Fibroblast of villous mesenchyme (primary cell): ENCODE measurements at regions not wholly inside any gene's neighbourhood (a gene's known extent, or its start where the extent isn't known, plus 50 kb on each side); places are given as distances from the start of the nearest gene placed in this dataset.
"Not testable (repeated sequence)": the region's sequence is repeated elsewhere in the genome, so short reads cannot be mapped to it uniquely, and the experiment has no call there.

Experiments
- DNase-seq: peaks from one replicate; pipeline ENCODE4 v3.0.0-alpha.2; 2010; ENCODE audit warnings: low read depth
- H3K4me3 ChIP-seq: 2 replicates; pipeline ENCODE4 v1.5.1; 2011; ENCODE audit warnings: low read depth, mild to moderate bottlenecking, low read length
- TF ChIP-seq, protein P1 (sequence below): IDR thresholded peaks from 2 replicates; pipeline ENCODE4 v1.5.1; 2012; ENCODE audit warnings: low read depth, mild to moderate bottlenecking, low read length; ENCODE audit not compliant: insufficient read depth

DNA sequence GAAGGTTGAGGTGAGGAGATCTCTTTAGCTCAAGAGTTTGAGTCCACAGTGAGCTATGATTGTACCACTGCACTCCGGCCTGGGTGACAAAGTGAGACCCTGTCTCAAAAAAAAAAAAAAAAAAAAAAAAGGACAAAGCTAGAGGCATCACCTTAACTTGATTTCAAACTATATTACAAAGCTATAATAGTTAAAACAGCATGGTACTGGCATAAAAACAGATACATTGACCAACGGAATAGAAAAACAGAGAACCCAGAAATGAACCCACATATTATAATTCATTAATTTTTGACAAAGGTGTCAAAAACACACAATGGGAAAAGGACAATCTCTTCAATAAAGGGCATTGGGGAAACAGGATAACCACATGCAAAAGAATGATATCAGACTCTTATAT is 50.8 kb upstream of the MBOAT1 start:
- no peak for DNase-seq
- H3K4me3 ChIP-seq, result no peak overlapping the region
- TF ChIP-seq, protein P1, sequence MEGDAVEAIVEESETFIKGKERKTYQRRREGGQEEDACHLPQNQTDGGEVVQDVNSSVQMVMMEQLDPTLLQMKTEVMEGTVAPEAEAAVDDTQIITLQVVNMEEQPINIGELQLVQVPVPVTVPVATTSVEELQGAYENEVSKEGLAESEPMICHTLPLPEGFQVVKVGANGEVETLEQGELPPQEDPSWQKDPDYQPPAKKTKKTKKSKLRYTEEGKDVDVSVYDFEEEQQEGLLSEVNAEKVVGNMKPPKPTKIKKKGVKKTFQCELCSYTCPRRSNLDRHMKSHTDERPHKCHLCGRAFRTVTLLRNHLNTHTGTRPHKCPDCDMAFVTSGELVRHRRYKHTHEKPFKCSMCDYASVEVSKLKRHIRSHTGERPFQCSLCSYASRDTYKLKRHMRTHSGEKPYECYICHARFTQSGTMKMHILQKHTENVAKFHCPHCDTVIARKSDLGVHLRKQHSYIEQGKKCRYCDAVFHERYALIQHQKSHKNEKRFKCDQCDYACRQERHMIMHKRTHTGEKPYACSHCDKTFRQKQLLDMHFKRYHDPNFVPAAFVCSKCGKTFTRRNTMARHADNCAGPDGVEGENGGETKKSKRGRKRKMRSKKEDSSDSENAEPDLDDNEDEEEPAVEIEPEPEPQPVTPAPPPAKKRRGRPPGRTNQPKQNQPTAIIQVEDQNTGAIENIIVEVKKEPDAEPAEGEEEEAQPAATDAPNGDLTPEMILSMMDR, result no peak

DNA sequence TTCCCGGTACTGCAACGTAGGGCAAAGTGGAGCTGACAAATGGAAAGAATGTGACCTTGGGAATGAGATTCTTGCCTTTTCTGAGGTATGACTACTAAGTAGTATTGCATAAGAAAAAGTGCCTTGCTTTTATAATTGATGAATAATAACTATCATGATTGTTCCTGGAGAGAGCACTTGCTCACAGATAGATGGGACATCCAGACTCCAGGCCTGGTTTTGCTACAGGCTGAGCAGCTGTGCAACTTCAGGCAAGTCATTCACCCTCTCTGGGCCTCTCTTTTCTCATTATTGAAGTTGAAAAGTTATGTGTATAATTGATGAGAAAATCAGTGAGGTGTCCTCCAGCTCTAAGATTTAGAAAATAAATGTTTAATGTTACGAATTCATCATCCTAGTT is 53.6 kb upstream of the MBOAT1 start:
- no peak overlapping the region for H3K4me3 ChIP-seq
- DNase-seq, result no peak
- TF ChIP-seq, protein P1, result no peak

DNA sequence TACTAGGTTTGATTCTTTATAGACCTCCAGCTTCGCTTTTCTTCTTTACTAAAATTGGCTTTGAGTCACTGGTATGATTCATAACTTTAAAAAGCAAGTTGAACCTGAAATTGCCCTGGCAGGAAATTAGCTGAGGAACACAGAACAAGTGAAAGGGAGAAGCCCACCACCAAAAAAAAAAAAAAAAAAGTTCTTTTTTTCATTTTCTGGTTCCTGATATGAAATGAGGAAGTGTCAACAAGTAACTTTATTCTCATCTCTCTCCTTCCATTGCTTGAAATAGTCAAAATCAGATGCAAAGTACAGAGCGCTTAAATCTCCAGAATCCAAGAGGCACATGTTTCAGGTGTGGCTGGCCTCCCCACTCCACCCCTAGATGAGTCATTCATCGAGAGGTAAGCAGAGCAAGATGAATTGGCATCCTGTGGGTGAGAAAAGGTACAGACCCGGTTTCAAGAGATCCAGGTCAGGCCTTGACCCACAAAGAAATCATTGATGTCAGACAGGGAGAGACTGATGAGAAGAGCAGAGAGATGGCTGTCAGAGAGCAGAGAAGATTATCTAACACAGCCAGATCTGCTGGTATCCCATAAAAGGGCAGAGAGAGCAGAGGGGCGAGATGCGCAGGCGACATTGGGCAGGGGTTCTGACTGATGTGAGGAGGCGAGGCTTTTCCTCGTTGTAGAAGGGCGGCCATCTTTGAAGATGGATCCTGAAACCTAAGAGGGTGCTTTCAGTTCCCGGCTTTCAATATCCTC is 54.8 kb upstream of the MBOAT1 start:
- TF ChIP-seq, protein P1, result no peak
- DNase-seq, result no peak
- H3K4me3 ChIP-seq, result no peak overlapping the region

DNA sequence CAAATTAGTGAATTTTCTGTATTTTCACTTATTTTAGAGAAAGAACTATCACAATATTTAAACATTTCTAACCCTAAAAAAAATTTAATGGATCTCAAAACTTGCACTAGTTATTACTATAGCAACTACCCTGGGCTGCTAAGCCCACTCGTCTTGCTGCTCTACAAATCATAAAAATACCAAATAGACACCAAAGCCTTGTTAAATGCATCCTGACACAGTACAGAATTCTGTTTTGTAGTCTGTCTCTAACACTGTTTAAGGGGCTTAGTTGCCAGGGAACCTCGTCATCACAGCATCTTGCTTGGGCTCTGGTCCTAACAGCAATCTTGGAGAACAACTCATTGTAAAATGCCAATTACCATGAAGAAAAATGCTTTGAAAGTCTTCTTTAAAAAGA is 56.9 kb upstream of the MBOAT1 start:
- TF ChIP-seq, protein P1, result no peak
- no peak for DNase-seq
- H3K4me3 ChIP-seq, result no peak overlapping the region

DNA sequence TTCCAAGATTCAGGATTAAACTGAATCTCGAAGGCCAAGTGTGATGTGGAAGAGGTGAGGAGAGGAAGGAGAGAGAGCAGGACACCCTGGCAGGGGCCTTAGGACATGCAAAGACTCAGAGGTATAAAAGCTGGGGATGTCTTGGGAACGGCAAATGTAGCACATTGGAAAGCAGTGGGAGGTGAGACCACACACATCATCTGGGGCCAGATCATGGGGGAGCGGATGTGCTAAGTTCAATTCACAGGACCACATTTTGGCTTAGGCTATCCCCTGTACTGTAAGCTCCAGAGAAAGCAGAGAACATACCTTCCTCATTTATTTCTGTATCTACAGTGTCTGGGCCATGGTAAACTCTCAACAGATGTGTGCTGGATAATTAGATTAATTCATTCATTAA is 59.5 kb upstream of the MBOAT1 start:
- TF ChIP-seq, protein P1, result no peak
- H3K4me3 ChIP-seq, result no peak overlapping the region
- no peak for DNase-seq

DNA sequence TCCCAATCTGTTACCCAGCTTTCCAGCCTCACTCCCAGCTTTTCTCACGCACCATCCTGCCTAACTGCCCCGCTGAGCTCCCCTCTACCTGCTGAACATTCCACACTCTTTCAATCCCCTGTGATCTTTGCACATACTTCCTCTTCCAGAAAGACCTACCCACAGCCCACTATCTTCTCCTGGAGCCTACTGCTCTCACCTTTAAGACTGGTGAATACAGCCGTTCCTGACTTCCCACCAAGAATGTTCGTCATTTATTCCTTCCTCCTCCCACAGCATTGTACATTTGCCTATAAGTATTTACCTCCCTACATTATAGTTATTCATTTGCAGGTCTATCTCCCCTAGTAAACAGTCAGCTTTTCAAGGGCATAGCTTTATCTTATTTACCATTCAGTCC is 61.9 kb upstream of the MBOAT1 start:
- no peak for DNase-seq
- H3K4me3 ChIP-seq, result no peak overlapping the region
- TF ChIP-seq, protein P1, result no peak

DNA sequence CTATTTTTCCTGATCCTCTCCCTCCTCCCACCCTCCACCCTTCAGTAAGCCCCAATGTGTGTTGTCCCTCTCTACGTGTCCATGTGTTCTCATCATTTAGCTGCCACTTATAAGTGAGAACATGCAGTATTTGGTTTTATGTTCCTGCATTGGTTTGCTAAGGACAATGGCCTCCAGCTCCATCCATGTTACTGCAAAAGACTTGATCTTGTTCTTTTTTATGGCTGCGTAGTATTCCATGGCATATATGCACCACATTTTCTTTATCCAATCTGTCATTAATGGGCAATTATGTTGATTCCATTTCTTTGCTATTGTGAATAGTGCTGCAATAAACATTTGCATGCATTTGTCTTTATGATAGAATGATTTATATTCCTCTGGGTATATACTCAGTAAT is 63.6 kb upstream of the MBOAT1 start:
- H3K4me3 ChIP-seq, DNase-seq: not testable (repeated sequence)

DNA sequence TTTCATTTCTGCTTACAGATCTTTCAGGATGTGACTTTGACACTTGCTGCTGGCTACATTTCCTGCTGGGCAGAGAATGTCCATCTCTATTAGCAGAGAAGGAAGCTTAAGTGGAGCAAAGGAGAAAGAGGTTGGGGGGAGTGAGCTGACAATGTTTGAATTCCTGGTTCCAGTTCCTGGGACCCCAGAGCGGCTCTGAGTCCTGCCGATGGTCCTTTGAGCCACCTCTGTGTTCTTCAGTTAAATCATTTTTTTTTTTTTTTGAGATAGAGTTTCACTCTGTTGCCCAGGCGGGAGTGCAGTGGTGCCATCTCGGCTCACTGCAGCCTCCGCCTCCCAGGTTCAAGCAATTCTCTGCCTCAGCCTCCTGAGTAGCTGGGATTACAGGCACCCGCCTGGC is 65.5 kb upstream of the MBOAT1 start:
- not testable (repeated sequence) for DNase-seq, H3K4me3 ChIP-seq
